WTC11 (cell line): ENCODE measurements at regions not wholly inside any gene's neighbourhood (a gene's known extent, or its start where the extent isn't known, plus 50 kb on each side); places are given as distances from the start of the nearest gene placed in this dataset.

Experiments
- ATAC-seq: fragments of 200-7000 bp; cut with Tn5 transposase; 2 replicates; pipeline ENCODE4 v1.10.0; 2021; ENCODE audit warnings: mild to moderate bottlenecking, moderate library complexity
- CTCF ChIA-PET: fragments of 300-600 bp; sonication (Branson Sonifier 250); formaldehyde crosslinking; loops from one replicate; lab custom pipeline; 2021; ENCODE audit warnings: antibody characterized with exemption; lab: Charles Lee
- POLR2A ChIA-PET: fragments of 350-600 bp; sonication (Branson Sonifier 250); formaldehyde crosslinking; loops from one replicate; lab custom pipeline; 2021; ENCODE audit warnings: antibody characterized with exemption; lab: Charles Lee
- DNase-seq: peaks from one replicate; pipeline ENCODE4 v3.0.0; 2021; ENCODE audit warnings: low spot score
- H3K27ac Mint-ChIP-seq: 2 replicates; pipeline ENCODE4 v1.8.0; 2021; ENCODE audit warnings: mixed read lengths
- H3K27me3 Mint-ChIP-seq: 2 replicates; pipeline ENCODE4 v1.8.0; 2021; ENCODE audit warnings: low read depth, mild to moderate bottlenecking, moderate library complexity, mixed read lengths
- H3K36me3 Mint-ChIP-seq: 2 replicates; pipeline ENCODE4 v1.8.0; 2021; ENCODE audit warnings: mixed read lengths
- H3K4me1 Mint-ChIP-seq: 2 replicates; pipeline ENCODE4 v1.8.0; 2022; ENCODE audit warnings: mixed read lengths
- H3K4me3 Mint-ChIP-seq: 2 replicates; pipeline ENCODE4 v1.8.0; 2021; ENCODE audit warnings: mild to moderate bottlenecking, moderate library complexity, mixed read lengths
- H3K9me3 Mint-ChIP-seq: 2 replicates; pipeline ENCODE4 v1.8.0; 2021; ENCODE audit warnings: mixed read lengths
- ATF6 ChIP-seq: sonication (generic); formaldehyde crosslinking; IDR thresholded peaks from 2 replicates; pipeline ENCODE4 v1.8.1; 2023; ENCODE audit warnings: mild to moderate bottlenecking, missing genetic modification reagents
- EMX1 ChIP-seq: fragments of 250-450 bp; sonication (Bioruptor Pico); IDR thresholded peaks from 2 replicates; pipeline ENCODE4 v1.8.0; 2021; ENCODE audit warnings: mild to moderate bottlenecking
- ESRRA ChIP-seq: sonication (generic); formaldehyde crosslinking; IDR thresholded peaks from 2 replicates; pipeline ENCODE4 v1.8.1; 2022; ENCODE audit warnings: mild to moderate bottlenecking, missing genetic modification reagents, borderline replicate concordance
- FOXJ3 ChIP-seq: sonication (generic); formaldehyde crosslinking; IDR thresholded peaks from 2 replicates; pipeline ENCODE4 v1.9.0; 2021; ENCODE audit warnings: missing genetic modification reagents, mild to moderate bottlenecking, borderline replicate concordance
- FOXP1 ChIP-seq: sonication (generic); formaldehyde crosslinking; IDR thresholded peaks from 2 replicates; pipeline ENCODE4 v1.8.0; 2022; ENCODE audit warnings: missing genetic modification reagents, mild to moderate bottlenecking, moderate library complexity, borderline replicate concordance
- GTF2I ChIP-seq: fragments of 250-450 bp; sonication (Bioruptor Pico); conservative IDR thresholded peaks from 2 replicates; pipeline ENCODE4 v1.4.0; 2021; ENCODE audit warnings: mild to moderate bottlenecking
- HMGA2 ChIP-seq: fragments of 250-450 bp; sonication (Bioruptor Pico); IDR thresholded peaks from 2 replicates; pipeline ENCODE4 v1.4.0; 2021; ENCODE audit warnings: mild to moderate bottlenecking, moderate library complexity
- JAZF1 ChIP-seq: fragments of 250-450 bp; sonication (Bioruptor Pico); IDR thresholded peaks from 2 replicates; pipeline ENCODE4 v1.9.0; 2021; ENCODE audit warnings: moderate library complexity, mild to moderate bottlenecking, inconsistent platforms
- MYBL2 ChIP-seq: sonication (generic); formaldehyde crosslinking; IDR thresholded peaks from 2 replicates; pipeline ENCODE4 v1.8.1; 2023; ENCODE audit warnings: mild to moderate bottlenecking, moderate library complexity, missing genetic modification reagents
- NR1H2 ChIP-seq: sonication (generic); formaldehyde crosslinking; IDR thresholded peaks from 2 replicates; pipeline ENCODE4 v1.9.0; 2021; ENCODE audit warnings: mild to moderate bottlenecking, moderate library complexity, missing genetic modification reagents
- OVOL2 ChIP-seq: fragments of 250-450 bp; sonication (Bioruptor Pico); IDR thresholded peaks from 2 replicates; pipeline ENCODE4 v1.9.0; 2021; ENCODE audit warnings: mild to moderate bottlenecking, borderline replicate concordance
- PRRX2 ChIP-seq: fragments of 250-450 bp; sonication (Bioruptor Pico); IDR thresholded peaks from 2 replicates; pipeline ENCODE4 v1.8.0; 2021; ENCODE audit warnings: mild to moderate bottlenecking
- RORB ChIP-seq: fragments of 250-450 bp; sonication (Bioruptor Pico); IDR thresholded peaks from 2 replicates; pipeline ENCODE4 v1.9.0; 2021; ENCODE audit warnings: mild to moderate bottlenecking
- SMAD3 ChIP-seq: sonication (generic); formaldehyde crosslinking; IDR thresholded peaks from 2 replicates; pipeline ENCODE4 v1.8.0; 2022; ENCODE audit warnings: missing genetic modification reagents, mild to moderate bottlenecking, borderline replicate concordance
- TP53 ChIP-seq: sonication (generic); formaldehyde crosslinking; IDR thresholded peaks from 2 replicates; pipeline ENCODE4 v1.8.1; 2023; ENCODE audit warnings: mild to moderate bottlenecking, missing genetic modification reagents
- USF1 ChIP-seq: sonication (generic); formaldehyde crosslinking; IDR thresholded peaks from 2 replicates; pipeline ENCODE4 v1.8.0; 2022; ENCODE audit warnings: mild to moderate bottlenecking, missing genetic modification reagents
- ZMAT4 ChIP-seq: fragments of 250-450 bp; sonication (Bioruptor Pico); IDR thresholded peaks from 2 replicates; pipeline ENCODE4 v1.9.0; 2021; ENCODE audit warnings: mild to moderate bottlenecking
- ZNF232 ChIP-seq: sonication (generic); formaldehyde crosslinking; IDR thresholded peaks from 2 replicates; pipeline ENCODE4 v1.8.0; 2022; ENCODE audit warnings: mild to moderate bottlenecking, missing genetic modification reagents
- ZNF281 ChIP-seq: sonication (generic); formaldehyde crosslinking; IDR thresholded peaks from 2 replicates; pipeline ENCODE4 v1.8.0; 2023; ENCODE audit warnings: mild to moderate bottlenecking, missing genetic modification reagents
- ZNF671 ChIP-seq: fragments of 250-450 bp; sonication (Bioruptor Pico); IDR thresholded peaks from 2 replicates; pipeline ENCODE4 v1.8.0; 2021; ENCODE audit warnings: mild to moderate bottlenecking
- TF ChIP-seq, protein P1 (sequence below): sonication (generic); formaldehyde crosslinking; conservative IDR thresholded peaks from 2 replicates; pipeline ENCODE4 v1.8.1; 2022; ENCODE audit warnings: mild to moderate bottlenecking, missing genetic modification reagents
- TF ChIP-seq, protein P2 (sequence below): sonication (generic); formaldehyde crosslinking; IDR thresholded peaks from 2 replicates; pipeline ENCODE4 v1.8.1; 2022; ENCODE audit warnings: low read depth, mild to moderate bottlenecking, moderate library complexity, missing genetic modification reagents, borderline replicate concordance
- TF ChIP-seq, protein P3 (sequence below): fragments of 250-450 bp; sonication (Bioruptor Pico); IDR thresholded peaks from 2 replicates; pipeline ENCODE4 v1.8.0; 2021; ENCODE audit warnings: mild to moderate bottlenecking
- TF ChIP-seq, protein P4 (sequence below): sonication (generic); formaldehyde crosslinking; conservative IDR thresholded peaks from 2 replicates; pipeline ENCODE4 v1.8.1; 2023; ENCODE audit warnings: mild to moderate bottlenecking, low read depth, missing genetic modification reagents, moderate library complexity

- ATAC-seq (no peak), DNase-seq (no peak)
- TF ChIP-seq JAZF1 (no peak), SMAD3 (CRISPR knock-in tag) (no peak), GTF2I (CRISPR knock-in tag) (no peak), RORB (CRISPR knock-in tag) (no peak), TP53 (CRISPR knock-in tag) (no peak), ZNF232 (CRISPR knock-in tag) (no peak), ZNF671 (CRISPR knock-in tag) (no peak), FOXJ3 (CRISPR knock-in tag) (no peak), PRRX2 (CRISPR knock-in tag) (no peak), NR1H2 (CRISPR knock-in tag) (no peak), OVOL2 (CRISPR knock-in tag) (no peak), HMGA2 (CRISPR knock-in tag) (no peak), EMX1 (no peak), USF1 (CRISPR knock-in tag) (no peak), MYBL2 (CRISPR knock-in tag) (no peak), ZMAT4 (no peak)
- TF ChIP-seq, protein P1, sequence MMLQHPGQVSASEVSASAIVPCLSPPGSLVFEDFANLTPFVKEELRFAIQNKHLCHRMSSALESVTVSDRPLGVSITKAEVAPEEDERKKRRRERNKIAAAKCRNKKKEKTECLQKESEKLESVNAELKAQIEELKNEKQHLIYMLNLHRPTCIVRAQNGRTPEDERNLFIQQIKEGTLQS (CRISPR knock-in tag) = no peak
- TF ChIP-seq, protein P2, sequence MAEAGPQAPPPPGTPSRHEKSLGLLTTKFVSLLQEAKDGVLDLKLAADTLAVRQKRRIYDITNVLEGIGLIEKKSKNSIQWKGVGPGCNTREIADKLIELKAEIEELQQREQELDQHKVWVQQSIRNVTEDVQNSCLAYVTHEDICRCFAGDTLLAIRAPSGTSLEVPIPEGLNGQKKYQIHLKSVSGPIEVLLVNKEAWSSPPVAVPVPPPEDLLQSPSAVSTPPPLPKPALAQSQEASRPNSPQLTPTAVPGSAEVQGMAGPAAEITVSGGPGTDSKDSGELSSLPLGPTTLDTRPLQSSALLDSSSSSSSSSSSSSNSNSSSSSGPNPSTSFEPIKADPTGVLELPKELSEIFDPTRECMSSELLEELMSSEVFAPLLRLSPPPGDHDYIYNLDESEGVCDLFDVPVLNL (CRISPR knock-in tag) = no peak
- TF ChIP-seq, protein P3, sequence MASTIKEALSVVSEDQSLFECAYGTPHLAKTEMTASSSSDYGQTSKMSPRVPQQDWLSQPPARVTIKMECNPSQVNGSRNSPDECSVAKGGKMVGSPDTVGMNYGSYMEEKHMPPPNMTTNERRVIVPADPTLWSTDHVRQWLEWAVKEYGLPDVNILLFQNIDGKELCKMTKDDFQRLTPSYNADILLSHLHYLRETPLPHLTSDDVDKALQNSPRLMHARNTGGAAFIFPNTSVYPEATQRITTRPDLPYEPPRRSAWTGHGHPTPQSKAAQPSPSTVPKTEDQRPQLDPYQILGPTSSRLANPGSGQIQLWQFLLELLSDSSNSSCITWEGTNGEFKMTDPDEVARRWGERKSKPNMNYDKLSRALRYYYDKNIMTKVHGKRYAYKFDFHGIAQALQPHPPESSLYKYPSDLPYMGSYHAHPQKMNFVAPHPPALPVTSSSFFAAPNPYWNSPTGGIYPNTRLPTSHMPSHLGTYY (CRISPR knock-in tag) = no peak
- H3K27ac Mint-ChIP-seq = no peak overlapping the region
- H3K4me1 Mint-ChIP-seq = peaks cover 18% of the 10 kb centered on the region
- peaks cover 7% of the 10 kb centered on the region for H3K36me3 Mint-ChIP-seq
- ChIA-PET CTCF (no interaction called here), POLR2A (no interaction called here)
- peaks cover 97% of the 10 kb centered on the region for H3K27me3 Mint-ChIP-seq
- no peak overlapping the region for H3K4me3 Mint-ChIP-seq
- peaks cover 8% of the 10 kb centered on the region for H3K9me3 Mint-ChIP-seq
These were observed 716.5 kb upstream of the MAP3K7 start for GRCh38 chr6:91303326-91303725.

DNA sequence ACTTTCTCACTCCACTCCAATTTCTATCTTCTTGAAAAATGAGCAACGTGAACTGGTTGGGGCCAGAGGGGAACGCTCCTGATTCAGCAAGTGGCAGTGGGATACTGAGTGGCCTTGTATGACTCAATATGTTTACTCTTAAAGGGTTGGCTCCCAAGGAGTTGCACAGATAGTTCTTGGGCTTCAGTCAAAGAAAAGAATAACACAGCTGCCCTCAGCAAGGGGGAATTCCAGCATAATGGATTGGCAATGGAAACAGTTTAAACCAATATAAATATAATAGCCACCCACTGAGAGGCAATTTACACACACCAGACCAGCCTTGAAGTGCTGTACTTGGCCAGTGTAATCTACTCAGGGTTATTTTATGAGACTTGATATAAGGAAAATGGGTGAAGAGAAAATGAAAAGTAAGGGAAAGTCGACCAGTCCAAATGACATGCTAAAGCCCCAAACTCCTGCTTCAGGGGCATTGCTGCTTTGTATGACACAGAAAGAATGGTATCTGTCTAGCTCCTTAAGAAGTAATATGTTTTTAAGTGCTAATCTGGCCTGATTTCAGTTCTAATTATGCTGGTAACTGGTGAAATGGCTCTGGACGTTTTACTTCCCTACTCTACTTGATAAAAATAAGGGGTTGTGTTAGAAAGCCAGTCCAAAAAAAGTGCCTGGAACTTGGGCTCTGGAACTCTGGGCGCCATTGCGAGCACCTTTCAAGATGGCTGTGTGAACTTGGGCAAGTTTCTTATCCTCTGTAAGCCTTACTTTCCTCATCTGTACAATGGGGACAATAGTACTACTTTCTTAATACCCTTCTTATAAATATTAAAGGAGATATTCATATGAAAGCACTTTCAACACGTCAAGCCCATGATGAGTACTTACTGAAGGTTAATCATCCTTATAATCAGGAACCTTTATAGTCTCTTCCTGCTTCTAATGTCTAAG is 712.9 kb upstream of the MAP3K7 start:
- DNase-seq = peak; percentile 32
- Mint-ChIP-seq H3K27me3 (peaks cover 99% of the 10 kb centered on the region), H3K4me3 (0 out of 2 replicates have a peak overlapping the region, but pooled peaks have one; percentile 18), H3K27ac (peak overlapping the region; percentile 47; the same call in 1 of the 2 replicates), H3K36me3 (peaks cover 16% of the 10 kb centered on the region), H3K4me1 (peaks cover 19% of the 10 kb centered on the region), H3K9me3 (peaks cover 13% of the 10 kb centered on the region)
- peak; percentile 94 for ATAC-seq
- CTCF ChIA-PET = no interaction called here
- POLR2A ChIA-PET = no interaction called here
- TF ChIP-seq FOXP1 (CRISPR knock-in tag) (no peak), ZNF281 (CRISPR knock-in tag) (no peak), ATF6 (CRISPR knock-in tag) (no peak), ESRRA (CRISPR knock-in tag) (no peak)
- TF ChIP-seq, protein P4, sequence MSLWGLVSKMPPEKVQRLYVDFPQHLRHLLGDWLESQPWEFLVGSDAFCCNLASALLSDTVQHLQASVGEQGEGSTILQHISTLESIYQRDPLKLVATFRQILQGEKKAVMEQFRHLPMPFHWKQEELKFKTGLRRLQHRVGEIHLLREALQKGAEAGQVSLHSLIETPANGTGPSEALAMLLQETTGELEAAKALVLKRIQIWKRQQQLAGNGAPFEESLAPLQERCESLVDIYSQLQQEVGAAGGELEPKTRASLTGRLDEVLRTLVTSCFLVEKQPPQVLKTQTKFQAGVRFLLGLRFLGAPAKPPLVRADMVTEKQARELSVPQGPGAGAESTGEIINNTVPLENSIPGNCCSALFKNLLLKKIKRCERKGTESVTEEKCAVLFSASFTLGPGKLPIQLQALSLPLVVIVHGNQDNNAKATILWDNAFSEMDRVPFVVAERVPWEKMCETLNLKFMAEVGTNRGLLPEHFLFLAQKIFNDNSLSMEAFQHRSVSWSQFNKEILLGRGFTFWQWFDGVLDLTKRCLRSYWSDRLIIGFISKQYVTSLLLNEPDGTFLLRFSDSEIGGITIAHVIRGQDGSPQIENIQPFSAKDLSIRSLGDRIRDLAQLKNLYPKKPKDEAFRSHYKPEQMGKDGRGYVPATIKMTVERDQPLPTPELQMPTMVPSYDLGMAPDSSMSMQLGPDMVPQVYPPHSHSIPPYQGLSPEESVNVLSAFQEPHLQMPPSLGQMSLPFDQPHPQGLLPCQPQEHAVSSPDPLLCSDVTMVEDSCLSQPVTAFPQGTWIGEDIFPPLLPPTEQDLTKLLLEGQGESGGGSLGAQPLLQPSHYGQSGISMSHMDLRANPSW (CRISPR knock-in tag) = no peak
